ENCODE measurements at regions not wholly inside any gene's neighbourhood (a gene's known extent, or its start where the extent isn't known, plus 50 kb on each side); places are given as distances from the start of the nearest gene placed in this dataset.

DNA sequence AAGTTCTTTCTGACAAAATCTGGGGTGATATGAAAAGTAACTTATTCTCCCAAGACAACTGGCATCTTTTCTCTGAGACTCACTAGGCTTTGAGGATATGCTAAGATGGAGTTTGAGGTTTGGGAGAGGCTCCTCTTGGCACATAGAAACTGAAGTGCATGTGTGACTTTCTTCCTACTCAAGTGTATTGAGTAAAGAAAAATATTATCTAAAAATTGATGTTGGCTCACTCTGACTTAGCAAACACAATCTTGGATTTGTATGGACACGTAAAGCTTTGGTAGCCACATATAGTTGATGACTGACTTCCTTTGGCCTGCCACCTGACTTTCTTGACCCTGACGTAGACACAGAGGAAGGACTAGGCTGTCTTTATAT, 71.1 kb upstream of the KLF12 start:
- TF ChIP-seq, protein P1, sequence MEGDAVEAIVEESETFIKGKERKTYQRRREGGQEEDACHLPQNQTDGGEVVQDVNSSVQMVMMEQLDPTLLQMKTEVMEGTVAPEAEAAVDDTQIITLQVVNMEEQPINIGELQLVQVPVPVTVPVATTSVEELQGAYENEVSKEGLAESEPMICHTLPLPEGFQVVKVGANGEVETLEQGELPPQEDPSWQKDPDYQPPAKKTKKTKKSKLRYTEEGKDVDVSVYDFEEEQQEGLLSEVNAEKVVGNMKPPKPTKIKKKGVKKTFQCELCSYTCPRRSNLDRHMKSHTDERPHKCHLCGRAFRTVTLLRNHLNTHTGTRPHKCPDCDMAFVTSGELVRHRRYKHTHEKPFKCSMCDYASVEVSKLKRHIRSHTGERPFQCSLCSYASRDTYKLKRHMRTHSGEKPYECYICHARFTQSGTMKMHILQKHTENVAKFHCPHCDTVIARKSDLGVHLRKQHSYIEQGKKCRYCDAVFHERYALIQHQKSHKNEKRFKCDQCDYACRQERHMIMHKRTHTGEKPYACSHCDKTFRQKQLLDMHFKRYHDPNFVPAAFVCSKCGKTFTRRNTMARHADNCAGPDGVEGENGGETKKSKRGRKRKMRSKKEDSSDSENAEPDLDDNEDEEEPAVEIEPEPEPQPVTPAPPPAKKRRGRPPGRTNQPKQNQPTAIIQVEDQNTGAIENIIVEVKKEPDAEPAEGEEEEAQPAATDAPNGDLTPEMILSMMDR (IDR thresholded peaks at IDR 0.05): no peak
- ChIA-PET POLR2A (no interaction called here), CTCF (no interaction called here)
- H3K9me3 ChIP-seq (ENCODE audit: control insufficient read depth in 1 of 2, insufficient read depth in 1 of 2, low read length in 2 of 2): no peaks in the 10 kb centered on the region
- no peak overlapping the region for H3K27ac ChIP-seq (ENCODE audit: low read depth in 1 of 2, low read length in 2 of 2)
- H3K27me3 Mint-ChIP-seq: no peaks in the 10 kb centered on the region
- intact Hi-C loops (cut with DNase I, micrococcal nuclease): no loop called here
- no peaks in the 10 kb centered on the region for H3K27me3 ChIP-seq (ENCODE audit: control insufficient read depth in 1 of 2, insufficient read depth in 2 of 2, low read length in 2 of 2)
- no peaks in the 10 kb centered on the region for H3K9me3 Mint-ChIP-seq
- H3K4me3 ChIP-seq (ENCODE audit: low read length): no peak overlapping the region
- no peak overlapping the region for H3K4me3 Mint-ChIP-seq
- H3K36me3 ChIP-seq (ENCODE audit: insufficient read depth, low read length): no peaks in the 10 kb centered on the region
- no peaks in the 10 kb centered on the region for H3K36me3 Mint-ChIP-seq (ENCODE audit: low read depth)
- H3K4me1 Mint-ChIP-seq (ENCODE audit: low read depth): peaks cover 4% of the 10 kb centered on the region
- DNase-seq: no peak
- ATAC-seq (ENCODE audit: poor library complexity): no peak
- no peak overlapping the region for H3K27ac Mint-ChIP-seq
- H3K4me1 ChIP-seq (ENCODE audit: insufficient read depth, low read length): no peaks in the 10 kb centered on the region

DNA sequence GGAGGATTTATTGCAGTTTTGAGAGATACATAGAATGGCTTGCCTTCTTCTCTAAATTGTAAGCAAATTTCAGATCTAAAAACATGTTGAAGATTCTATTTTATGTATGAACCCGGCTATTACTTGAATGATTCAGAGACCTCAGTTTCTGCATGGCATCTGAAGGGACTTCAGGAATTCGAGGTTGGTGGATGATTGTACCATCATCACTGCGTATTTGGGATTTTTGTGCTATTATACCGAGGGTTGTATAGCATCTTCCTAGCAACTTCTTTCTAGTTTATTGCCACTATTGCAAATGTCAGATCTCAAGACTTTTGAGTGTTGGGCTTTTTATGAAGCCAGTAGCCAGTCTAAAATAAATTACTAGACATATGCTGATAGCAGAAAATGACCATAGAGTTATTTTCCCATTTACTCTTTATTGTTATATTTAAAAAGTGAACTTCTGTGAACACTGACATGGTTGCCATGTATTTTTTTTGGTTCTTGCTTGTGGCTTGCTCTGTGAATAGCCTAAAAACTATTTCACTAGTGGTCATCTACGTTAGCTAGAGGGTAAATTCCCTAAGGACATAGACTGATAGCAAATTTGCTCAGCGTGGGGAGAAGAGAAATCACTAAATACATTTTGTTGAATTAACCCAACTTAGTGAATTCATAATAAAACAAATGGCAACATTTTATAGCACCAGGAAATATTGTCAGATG, 70.6 kb upstream of the KLF12 start:
- Histone ChIP-seq H3K9me3 (ENCODE audit: control insufficient read depth in 1 of 2, insufficient read depth in 1 of 2, low read length in 2 of 2) (no peaks in the 10 kb centered on the region), H3K36me3 (ENCODE audit: insufficient read depth, low read length) (no peaks in the 10 kb centered on the region), H3K4me3 (ENCODE audit: low read length) (no peak overlapping the region), H3K27me3 (ENCODE audit: control insufficient read depth in 1 of 2, insufficient read depth in 2 of 2, low read length in 2 of 2) (no peaks in the 10 kb centered on the region), H3K4me1 (ENCODE audit: insufficient read depth, low read length) (no peaks in the 10 kb centered on the region), H3K27ac (ENCODE audit: low read depth in 1 of 2, low read length in 2 of 2) (no peak overlapping the region)
- Mint-ChIP-seq H3K27ac (no peak overlapping the region), H3K36me3 (ENCODE audit: low read depth) (no peaks in the 10 kb centered on the region), H3K4me1 (ENCODE audit: low read depth) (peaks cover 4% of the 10 kb centered on the region), H3K9me3 (no peaks in the 10 kb centered on the region), H3K27me3 (no peaks in the 10 kb centered on the region), H3K4me3 (no peak overlapping the region)
- intact Hi-C loops (cut with DNase I, micrococcal nuclease): loop anchor here in 1 of 2 experiments (5.0 kb wide), 1 partner anchor 43 kb away; no protein-coding TSS in a partner anchor
- DNase-seq (no peak), ATAC-seq (ENCODE audit: poor library complexity) (no peak)
- TF ChIP-seq, protein P1 (IDR thresholded peaks at IDR 0.05): no peak
- ChIA-PET POLR2A (no interaction called here), CTCF (no interaction called here)

DNA sequence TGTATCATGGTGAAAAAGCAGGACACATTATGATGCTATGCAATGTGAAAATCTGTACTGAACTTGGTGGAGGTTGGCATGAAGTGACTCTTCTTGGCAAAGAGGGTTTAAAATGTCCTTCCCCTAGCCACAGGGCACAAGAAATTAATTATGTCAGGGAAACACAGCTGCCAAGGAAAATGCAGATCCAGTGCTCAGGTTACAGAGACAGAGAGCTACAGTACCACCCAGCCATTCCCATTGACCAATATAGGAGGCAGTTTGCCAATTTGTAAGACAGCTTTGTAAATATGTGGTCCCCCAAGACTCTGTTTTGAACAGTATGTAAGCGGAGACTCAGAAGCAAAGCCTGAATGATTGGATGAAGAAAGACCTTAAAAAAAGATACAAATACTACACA, 69.4 kb upstream of the KLF12 start:
- Histone ChIP-seq H3K9me3 (ENCODE audit: control insufficient read depth in 1 of 2, insufficient read depth in 1 of 2, low read length in 2 of 2) (no peaks in the 10 kb centered on the region), H3K27me3 (ENCODE audit: control insufficient read depth in 1 of 2, insufficient read depth in 2 of 2, low read length in 2 of 2) (no peaks in the 10 kb centered on the region), H3K36me3 (ENCODE audit: insufficient read depth, low read length) (no peaks in the 10 kb centered on the region), H3K4me3 (ENCODE audit: low read length) (no peak overlapping the region), H3K27ac (ENCODE audit: low read depth in 1 of 2, low read length in 2 of 2) (no peak overlapping the region), H3K4me1 (ENCODE audit: insufficient read depth, low read length) (no peaks in the 10 kb centered on the region)
- no peaks in the 10 kb centered on the region for H3K9me3 Mint-ChIP-seq
- DNase-seq: no peak
- no peaks in the 10 kb centered on the region for H3K4me1 Mint-ChIP-seq (ENCODE audit: low read depth)
- H3K27ac Mint-ChIP-seq: no peak overlapping the region
- no peaks in the 10 kb centered on the region for H3K36me3 Mint-ChIP-seq (ENCODE audit: low read depth)
- intact Hi-C loops (cut with DNase I, micrococcal nuclease): loop anchor here in 1 of 2 experiments (5.0 kb wide), 1 partner anchor 44 kb away; no protein-coding TSS in a partner anchor
- no peak overlapping the region for H3K4me3 Mint-ChIP-seq
- ATAC-seq (ENCODE audit: poor library complexity): no peak
- POLR2A ChIA-PET: interaction anchor here (0.7 to 0.8 kb wide), 2 partner anchors 58 to 179 kb away, joined by 3 to 6 read pairs; no protein-coding TSS in a partner anchor
- H3K27me3 Mint-ChIP-seq: no peaks in the 10 kb centered on the region
- CTCF ChIA-PET: interaction anchor here (1.2 kb wide), 1 partner anchor 83 kb away, joined by 5 read pairs; no protein-coding TSS in a partner anchor
- TF ChIP-seq, protein P1 (IDR thresholded peaks at IDR 0.05): no peak
